22Rv1 (cell line): ENCODE measurements at regions not wholly inside any gene's neighbourhood (a gene's known extent, or its start where the extent isn't known, plus 50 kb on each side); places are given as distances from the start of the nearest gene placed in this dataset.

Experiments
- CTCF ChIP-seq: fragments of 450-650 bp; IDR thresholded peaks from 2 replicates; pipeline ENCODE4 v1.5.1; 2017; ENCODE audit warnings: mild to moderate bottlenecking
- ZFX ChIP-seq: fragments of 450-650 bp; IDR thresholded peaks from 2 replicates; pipeline ENCODE4 v1.6.1; 2017; ENCODE audit warnings: antibody characterized with exemption, borderline replicate concordance

DNA sequence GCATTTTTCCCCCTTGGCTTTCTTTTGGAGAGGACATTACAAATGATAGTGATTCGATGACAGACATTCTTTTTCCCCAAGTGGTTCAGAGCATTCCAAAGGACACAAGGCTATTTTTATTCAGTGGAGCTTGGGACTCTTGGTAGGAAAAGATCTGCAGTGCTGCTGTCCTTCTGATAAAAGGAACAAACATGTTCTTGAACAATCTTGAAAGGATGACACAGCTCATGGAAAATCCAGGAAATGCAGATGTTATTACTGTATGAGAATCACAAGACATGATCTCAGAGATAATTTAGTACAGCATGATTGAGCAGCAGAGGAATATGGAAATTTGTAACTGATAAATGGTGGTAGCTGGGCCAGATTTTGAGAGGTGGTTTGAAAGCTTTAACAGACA is 96.2 kb upstream of the RFC3 start:
- TF ChIP-seq CTCF, result no peak
- no peak for TF ChIP-seq ZFX
